CD4-positive, alpha-beta T cell (primary cell): ENCODE measurements at regions not wholly inside any gene's neighbourhood (a gene's known extent, or its start where the extent isn't known, plus 50 kb on each side); places are given as distances from the start of the nearest gene placed in this dataset.

ENCODE experiments used
- ATAC-seq: fragments of 200-7000 bp; cut with Tn5 transposase; one replicate; pipeline ENCODE4 v1.10.0; 2022; ENCODE audit warnings: mild to moderate bottlenecking; ENCODE audit not compliant: poor library complexity
- CTCF ChIA-PET: fragments of 350-600 bp; sonication (Branson Sonifier 250); formaldehyde crosslinking; loops from one replicate; lab custom pipeline; 2021; ENCODE audit warnings: antibody characterized with exemption, inconsistent platforms; lab: Charles Lee
- POLR2A ChIA-PET: fragments of 350-600 bp; sonication (Branson Sonifier 250); formaldehyde crosslinking; loops from one replicate; lab custom pipeline; 2021; ENCODE audit warnings: antibody characterized with exemption, inconsistent platforms; lab: Charles Lee
- DNase-seq, 14 experiments: peaks; one replicate each; pipeline ENCODE4 v3.0.0-alpha.2; 2013 to 2020; ENCODE audit warnings: mixed read lengths in 2 of 14
- H3K27ac ChIP-seq, 2 donors: one replicate each; pipeline versions ENCODE4 v1.5.1 to v1.7.0; 2013; ENCODE audit warnings: low read length in 2 of 2, low read depth in 1 of 2, mild to moderate bottlenecking in 1 of 2
- H3K27me3 ChIP-seq, 2 experiments: 1 replicate in 1 of 2; 2 replicates in 1 of 2; pipeline versions ENCODE4 v1.6.1 to v1.7.0; 2013; ENCODE audit warnings: low read length in 2 of 2, control low read depth in 1 of 2, mild to moderate bottlenecking in 1 of 2, moderate library complexity in 1 of 2; ENCODE audit not compliant: insufficient read depth in 2 of 2, control insufficient read depth in 1 of 2
- H3K36me3 ChIP-seq: one replicate; pipeline ENCODE4 v1.6.1; 2013; ENCODE audit warnings: low read length, control low read depth; ENCODE audit not compliant: insufficient read depth
- H3K4me1 ChIP-seq: one replicate; pipeline ENCODE4 v1.6.1; 2013; ENCODE audit warnings: low read length, control low read depth; ENCODE audit not compliant: insufficient read depth
- H3K4me3 ChIP-seq: one replicate; pipeline ENCODE4 v1.5.1; 2013; ENCODE audit warnings: mild to moderate bottlenecking, low read length, moderate library complexity
- H3K9me3 ChIP-seq, 2 experiments: 1 replicate in 1 of 2; 2 replicates in 1 of 2; pipeline versions ENCODE4 v1.6.1 to v1.7.0; 2013; ENCODE audit warnings: low read length in 2 of 2, mild to moderate bottlenecking in 2 of 2, control low read depth in 1 of 2, moderate library complexity in 1 of 2; ENCODE audit not compliant: control insufficient read depth in 1 of 2, insufficient read depth in 1 of 2
- H3K27ac Mint-ChIP-seq: one replicate; pipeline ENCODE4 v1.8.0; 2020; ENCODE audit warnings: mixed read lengths
- H3K27me3 Mint-ChIP-seq: one replicate; pipeline ENCODE4 v1.8.0; 2021; ENCODE audit warnings: mixed read lengths
- H3K36me3 Mint-ChIP-seq: one replicate; pipeline ENCODE4 v1.8.0; 2021; ENCODE audit warnings: low read depth, mixed read lengths
- H3K4me1 Mint-ChIP-seq: one replicate; pipeline ENCODE4 v1.8.0; 2021; ENCODE audit warnings: low read depth, mixed read lengths
- H3K4me3 Mint-ChIP-seq: one replicate; pipeline ENCODE4 v1.8.0; 2020; ENCODE audit warnings: mild to moderate bottlenecking, mixed read lengths
- H3K9me3 Mint-ChIP-seq: one replicate; pipeline ENCODE4 v1.8.0; 2020; ENCODE audit warnings: mixed read lengths
- intact Hi-C, 2 experiments: fragments of 100-400 bp; cut with DNase I in 1 of 2; cut with micrococcal nuclease in 1 of 2; formaldehyde crosslinking; loops; one replicate each; pipeline versions ENCODE4 v1.15.1 to v1.9.0; 2023 to 2025; cut with DNase I, micrococcal nuclease
- TF ChIP-seq, protein P1 (sequence below): fragments of 200-600 bp; IDR thresholded peaks from one replicate; pipeline ENCODE4 v1.8.0; 2022; ENCODE audit warnings: antibody characterized with exemption, mild to moderate bottlenecking

DNA sequence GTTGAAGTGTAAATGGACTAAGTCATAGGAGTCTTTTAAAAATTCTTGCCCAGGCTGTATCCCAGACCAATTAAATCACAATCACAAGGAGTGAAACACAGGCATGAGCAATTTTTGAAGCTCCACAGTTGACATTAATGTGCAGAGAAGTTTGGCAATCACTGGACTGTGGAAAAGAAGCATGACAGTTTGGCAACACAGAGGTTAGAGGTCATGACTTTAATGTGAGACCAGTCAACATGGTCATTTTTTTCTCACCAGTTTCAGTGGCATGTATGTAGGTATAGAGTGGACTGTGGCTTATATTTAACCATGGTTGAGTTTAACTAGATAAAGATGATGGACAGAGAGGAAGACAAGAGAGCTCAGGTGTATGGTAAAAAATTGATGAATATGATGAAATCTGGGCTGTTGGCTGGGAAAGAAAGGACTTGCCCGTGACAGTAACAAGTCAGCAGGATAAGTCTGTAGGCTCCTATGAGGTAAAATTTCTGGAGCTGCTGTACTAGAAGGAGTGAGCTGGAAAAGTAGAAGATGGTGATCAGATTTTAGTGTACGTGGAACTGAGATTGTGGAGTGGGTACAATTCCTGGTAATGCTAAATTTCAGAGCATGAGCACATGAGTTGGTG, 432.2 kb upstream of the GHITM start:
- no peaks in the 10 kb centered on the region for H3K9me3 ChIP-seq
- Mint-ChIP-seq H3K36me3 (no peaks in the 10 kb centered on the region), H3K27ac (no peak overlapping the region), H3K9me3 (no peaks in the 10 kb centered on the region), H3K4me1 (no peaks in the 10 kb centered on the region), H3K27me3 (no peaks in the 10 kb centered on the region), H3K4me3 (no peak overlapping the region)
- H3K4me1 ChIP-seq, result no peaks in the 10 kb centered on the region
- ATAC-seq (no peak), DNase-seq (no peak)
- no peaks in the 10 kb centered on the region for H3K27me3 ChIP-seq
- POLR2A ChIA-PET, result no interaction called here
- no peaks in the 10 kb centered on the region for H3K36me3 ChIP-seq
- CTCF ChIA-PET, result no interaction called here
- TF ChIP-seq, protein P1, sequence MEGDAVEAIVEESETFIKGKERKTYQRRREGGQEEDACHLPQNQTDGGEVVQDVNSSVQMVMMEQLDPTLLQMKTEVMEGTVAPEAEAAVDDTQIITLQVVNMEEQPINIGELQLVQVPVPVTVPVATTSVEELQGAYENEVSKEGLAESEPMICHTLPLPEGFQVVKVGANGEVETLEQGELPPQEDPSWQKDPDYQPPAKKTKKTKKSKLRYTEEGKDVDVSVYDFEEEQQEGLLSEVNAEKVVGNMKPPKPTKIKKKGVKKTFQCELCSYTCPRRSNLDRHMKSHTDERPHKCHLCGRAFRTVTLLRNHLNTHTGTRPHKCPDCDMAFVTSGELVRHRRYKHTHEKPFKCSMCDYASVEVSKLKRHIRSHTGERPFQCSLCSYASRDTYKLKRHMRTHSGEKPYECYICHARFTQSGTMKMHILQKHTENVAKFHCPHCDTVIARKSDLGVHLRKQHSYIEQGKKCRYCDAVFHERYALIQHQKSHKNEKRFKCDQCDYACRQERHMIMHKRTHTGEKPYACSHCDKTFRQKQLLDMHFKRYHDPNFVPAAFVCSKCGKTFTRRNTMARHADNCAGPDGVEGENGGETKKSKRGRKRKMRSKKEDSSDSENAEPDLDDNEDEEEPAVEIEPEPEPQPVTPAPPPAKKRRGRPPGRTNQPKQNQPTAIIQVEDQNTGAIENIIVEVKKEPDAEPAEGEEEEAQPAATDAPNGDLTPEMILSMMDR, result no peak
- H3K27ac ChIP-seq, result no peak overlapping the region
- no peak overlapping the region for H3K4me3 ChIP-seq
- intact Hi-C loops, result no loop called here

DNA sequence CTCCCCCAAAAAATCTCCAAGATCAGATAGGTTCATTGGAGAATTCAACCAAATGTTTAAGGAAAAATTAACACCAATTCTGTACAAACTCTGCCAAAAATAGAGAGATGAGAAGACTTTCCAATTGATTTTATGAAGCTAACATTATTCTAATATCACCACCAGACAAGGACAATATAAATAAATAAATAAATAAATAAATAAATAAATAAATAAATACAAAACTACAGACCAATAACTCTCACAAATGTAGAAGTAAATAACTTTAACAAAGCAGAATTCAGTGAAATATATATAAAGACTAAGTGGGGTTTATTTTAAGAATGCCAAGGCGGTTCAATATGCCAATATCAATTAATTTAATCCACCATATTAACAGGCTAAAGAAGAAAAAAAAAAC, 425.9 kb upstream of the GHITM start:
- peaks cover 0 to 3% of the 10 kb centered on the region in 2 experiments for H3K9me3 ChIP-seq
- no peaks in the 10 kb centered on the region for H3K36me3 ChIP-seq
- TF ChIP-seq, protein P1, result no peak
- no peaks in the 10 kb centered on the region for H3K27me3 ChIP-seq
- H3K4me1 Mint-ChIP-seq, result no peaks in the 10 kb centered on the region
- no peaks in the 10 kb centered on the region for H3K9me3 Mint-ChIP-seq
- no peak overlapping the region for H3K27ac Mint-ChIP-seq
- no peak overlapping the region for H3K4me3 ChIP-seq
- no peaks in the 10 kb centered on the region for H3K27me3 Mint-ChIP-seq
- ChIA-PET POLR2A (no interaction called here), CTCF (no interaction called here)
- no peak overlapping the region for H3K27ac ChIP-seq
- no peak for ATAC-seq
- DNase-seq, result no peak
- no peak overlapping the region for H3K4me3 Mint-ChIP-seq
- no peaks in the 10 kb centered on the region for H3K36me3 Mint-ChIP-seq
- no peaks in the 10 kb centered on the region for H3K4me1 ChIP-seq
- intact Hi-C loops, result no loop called here

DNA sequence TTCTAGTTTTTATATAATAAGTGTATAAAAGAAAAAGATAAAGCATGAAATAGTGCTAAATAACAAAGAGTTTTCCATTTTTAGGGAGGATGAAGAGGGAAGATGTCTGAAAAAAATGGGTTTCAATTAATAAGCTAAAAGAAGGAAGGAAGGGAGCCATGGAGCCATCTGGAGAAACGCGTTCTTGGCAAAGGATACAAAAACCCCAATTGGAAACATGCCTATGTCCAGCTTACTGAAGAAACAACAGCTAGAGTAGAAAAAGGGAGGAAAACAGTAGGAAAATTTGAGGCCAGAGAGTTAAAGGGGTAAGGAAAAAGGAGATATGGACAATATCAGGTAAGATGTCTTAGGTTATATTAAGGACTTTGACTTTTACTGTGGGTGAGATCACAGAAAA, 416.2 kb upstream of the GHITM start:
- ChIA-PET CTCF (no interaction called here), POLR2A (no interaction called here)
- Histone ChIP-seq H3K27me3 (no peaks in the 10 kb centered on the region), H3K9me3 (peaks cover 0 to 5% of the 10 kb centered on the region in 2 experiments), H3K4me3 (no peak overlapping the region), H3K4me1 (no peaks in the 10 kb centered on the region), H3K36me3 (no peaks in the 10 kb centered on the region), H3K27ac (no peak overlapping the region)
- ATAC-seq, result no peak
- no peaks in the 10 kb centered on the region for H3K36me3 Mint-ChIP-seq
- H3K27me3 Mint-ChIP-seq, result no peaks in the 10 kb centered on the region
- intact Hi-C loops, result no loop called here
- TF ChIP-seq, protein P1, result no peak
- H3K4me1 Mint-ChIP-seq, result no peaks in the 10 kb centered on the region
- no peaks in the 10 kb centered on the region for H3K9me3 Mint-ChIP-seq
- no peak for DNase-seq
- no peak overlapping the region for H3K27ac Mint-ChIP-seq
- H3K4me3 Mint-ChIP-seq, result no peak overlapping the region
